ENCODE measurements at regions not wholly inside any gene's neighbourhood (a gene's known extent, or its start where the extent isn't known, plus 50 kb on each side); places are given as distances from the start of the nearest gene placed in this dataset.

DNA sequence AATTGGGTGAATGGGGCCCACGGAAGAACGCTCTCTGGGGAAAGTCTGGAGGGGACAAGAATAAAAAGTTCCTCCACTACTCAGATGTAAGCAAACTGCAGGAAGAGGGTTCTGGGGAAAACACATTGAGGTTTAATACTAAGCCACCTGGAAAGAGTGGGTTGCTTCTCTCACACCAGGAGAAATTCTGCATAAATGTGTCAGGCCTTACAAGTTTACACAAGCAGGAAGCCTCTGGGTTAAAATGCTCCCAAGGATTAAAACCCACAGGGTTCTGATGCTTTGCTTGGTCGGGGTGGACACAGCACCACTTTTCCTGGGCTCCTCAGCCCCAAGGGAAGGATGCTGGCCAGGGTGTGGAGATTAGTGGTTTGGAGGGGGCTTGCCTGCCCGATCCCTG is 122.1 kb upstream of the SLC22A23 start:
- TF ChIP-seq CTCF (conservative IDR thresholded peaks at IDR 0.05) (no peak), ZFX (IDR thresholded peaks at IDR 0.05) (no peak)
- no peak overlapping the region for H3K27ac ChIP-seq

- TF ChIP-seq ZFX (IDR thresholded peaks at IDR 0.05) (no peak), CTCF (conservative IDR thresholded peaks at IDR 0.05) (no peak)
- no peak overlapping the region for H3K27ac ChIP-seq
These were observed 120.7 kb upstream of the SLC22A23 start for GRCh38 chr6:3577517-3577916.

DNA sequence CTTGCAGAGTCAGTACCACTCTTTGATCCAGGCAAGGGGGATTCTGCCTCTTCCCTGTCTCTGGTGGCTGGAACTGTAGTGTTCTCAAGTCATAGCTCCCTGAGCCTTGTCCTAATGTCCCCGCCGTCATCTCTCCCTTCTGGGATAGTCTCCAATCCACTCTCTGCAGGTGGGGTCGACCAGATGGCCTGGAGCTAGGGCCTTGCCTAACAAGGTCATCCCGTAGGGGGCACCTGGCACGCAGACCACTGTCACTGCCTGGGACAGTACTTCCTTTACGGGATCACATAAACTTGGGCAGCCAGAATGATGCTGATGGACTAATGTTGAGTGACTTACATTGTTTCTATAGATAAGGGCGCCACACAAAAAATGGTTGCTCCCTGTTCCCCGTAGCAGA is 118.9 kb upstream of the SLC22A23 start:
- no peak overlapping the region for H3K27ac ChIP-seq

DNA sequence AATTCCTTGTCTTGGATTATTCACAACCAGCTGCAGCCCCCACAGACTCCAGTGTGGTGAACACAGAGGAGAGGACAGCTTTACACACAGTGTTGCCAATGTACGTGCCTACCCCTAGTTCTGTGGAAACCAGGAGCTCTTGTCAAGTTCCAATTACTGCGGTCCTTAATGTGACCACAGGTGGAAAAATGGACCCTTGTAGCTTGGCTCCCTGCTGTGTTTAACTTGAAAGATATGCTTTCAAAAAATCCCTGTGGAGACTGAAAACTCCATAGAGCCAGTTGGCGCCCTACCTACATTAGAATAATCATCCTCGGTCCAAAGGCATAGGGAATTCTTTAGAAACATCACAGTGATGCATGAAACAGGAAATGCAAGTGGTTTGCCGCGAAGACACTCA is 118.3 kb upstream of the SLC22A23 start:
- no peak overlapping the region for H3K27ac ChIP-seq
- TF ChIP-seq CTCF (conservative IDR thresholded peaks at IDR 0.05) = no peak
- TF ChIP-seq ZFX (IDR thresholded peaks at IDR 0.05) = no peak

More for the DNA sequence above, 118.9 kb upstream of the SLC22A23 start:
- TF ChIP-seq CTCF (conservative IDR thresholded peaks at IDR 0.05) (no peak), ZFX (IDR thresholded peaks at IDR 0.05) (no peak)

DNA sequence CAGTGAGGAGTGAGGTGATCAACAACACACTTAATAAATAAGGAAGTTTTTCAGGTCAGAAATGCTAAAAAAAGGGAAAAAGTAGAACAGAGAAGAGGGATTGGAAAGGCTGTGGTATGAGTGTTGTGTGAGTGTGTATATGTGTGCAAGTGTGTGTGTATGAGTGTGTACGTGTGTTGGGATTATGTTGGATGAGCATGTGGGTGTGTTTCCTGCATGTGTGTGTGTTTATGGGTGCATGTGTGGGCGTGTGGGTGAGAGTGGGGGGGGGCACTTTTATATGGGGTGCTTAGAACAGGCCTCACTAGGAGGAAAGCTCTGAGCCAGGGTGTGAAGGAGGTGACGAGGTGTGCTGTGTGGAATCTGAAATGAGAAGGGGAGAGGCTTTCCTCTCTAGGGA is 116.8 kb upstream of the SLC22A23 start:
- TF ChIP-seq CTCF (conservative IDR thresholded peaks at IDR 0.05) = no peak
- no peak for TF ChIP-seq ZFX (IDR thresholded peaks at IDR 0.05)
- H3K27ac ChIP-seq = no peak overlapping the region

DNA sequence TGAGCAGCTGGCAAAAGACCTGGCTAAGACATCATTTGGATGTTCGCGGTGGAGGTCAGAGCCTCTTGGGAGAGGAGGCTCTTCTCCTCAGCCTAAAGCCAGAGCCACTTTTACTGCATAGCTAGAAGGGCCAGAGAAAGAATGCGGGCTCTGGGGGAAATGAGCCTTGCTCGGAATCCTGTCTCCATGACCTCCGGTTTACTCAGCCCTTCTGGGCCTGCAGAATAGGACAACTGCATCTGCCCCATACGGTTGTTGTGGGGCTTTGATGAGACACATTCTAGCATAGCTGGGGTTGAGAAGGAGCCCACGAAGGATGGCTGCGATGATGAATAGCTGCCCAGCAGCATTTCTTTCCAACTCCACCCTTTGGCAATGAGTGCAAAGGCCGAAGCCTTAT is 115.0 kb upstream of the SLC22A23 start:
- no peak for TF ChIP-seq ZFX (IDR thresholded peaks at IDR 0.05)
- no peak for TF ChIP-seq CTCF (conservative IDR thresholded peaks at IDR 0.05)
- H3K27ac ChIP-seq = no peak overlapping the region

DNA sequence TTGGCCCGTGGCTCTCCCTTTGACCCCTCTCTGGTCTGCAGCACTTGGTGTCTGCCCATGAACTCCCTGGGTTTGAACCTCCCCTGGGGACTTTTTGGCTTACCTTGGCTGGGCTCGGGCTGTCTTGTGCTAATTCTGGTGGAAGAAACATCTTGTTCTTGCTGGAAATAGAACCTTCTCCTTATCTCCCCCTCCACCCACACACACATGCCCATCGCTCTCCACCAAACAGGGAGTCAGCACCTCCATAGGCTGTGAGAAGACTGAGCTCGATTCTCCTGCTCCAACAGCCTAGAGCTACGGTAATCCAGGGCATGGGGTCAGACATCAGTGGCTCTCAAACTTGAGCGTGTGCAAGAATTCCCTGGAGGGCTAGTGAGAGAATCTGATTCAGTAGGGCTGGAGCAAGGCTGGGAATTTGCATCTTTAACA is 114.4 kb upstream of the SLC22A23 start:
- TF ChIP-seq CTCF (conservative IDR thresholded peaks at IDR 0.05) = no peak
- TF ChIP-seq ZFX (IDR thresholded peaks at IDR 0.05) = no peak
- no peak overlapping the region for H3K27ac ChIP-seq
